ENCODE measurements at regions not wholly inside any gene's neighbourhood (a gene's known extent, or its start where the extent isn't known, plus 50 kb on each side); places are given as distances from the start of the nearest gene placed in this dataset.

DNA sequence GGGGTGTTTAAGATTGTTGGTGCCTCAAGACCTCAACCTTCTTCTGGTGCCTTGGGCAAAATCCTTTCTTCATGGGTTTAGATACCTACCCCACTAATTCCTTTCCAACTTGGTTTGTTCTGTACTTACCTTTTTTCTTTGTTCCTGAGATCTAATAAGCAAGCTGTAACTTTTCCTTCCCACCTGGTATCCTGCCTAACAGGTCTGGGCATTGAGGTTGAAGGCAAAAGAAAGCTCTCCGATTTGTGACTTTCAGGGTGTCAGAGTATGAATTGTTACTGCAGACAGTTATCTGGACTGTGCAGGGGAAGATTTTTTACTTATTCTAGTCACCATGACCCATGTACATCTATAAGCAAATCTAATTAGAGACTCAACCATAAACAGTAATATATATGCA is 162.6 kb upstream of the DMRT1 start:
- H3K9ac ChIP-seq (ENCODE audit: low read depth in 2 of 2, low read length in 2 of 2): no peak overlapping the region
- no peak overlapping the region for H3K27ac ChIP-seq
- no peaks in the 10 kb centered on the region for H3K36me3 ChIP-seq
- no peak for DNase-seq
- no peak overlapping the region for H3K4me3 ChIP-seq
- TF ChIP-seq, protein P1, sequence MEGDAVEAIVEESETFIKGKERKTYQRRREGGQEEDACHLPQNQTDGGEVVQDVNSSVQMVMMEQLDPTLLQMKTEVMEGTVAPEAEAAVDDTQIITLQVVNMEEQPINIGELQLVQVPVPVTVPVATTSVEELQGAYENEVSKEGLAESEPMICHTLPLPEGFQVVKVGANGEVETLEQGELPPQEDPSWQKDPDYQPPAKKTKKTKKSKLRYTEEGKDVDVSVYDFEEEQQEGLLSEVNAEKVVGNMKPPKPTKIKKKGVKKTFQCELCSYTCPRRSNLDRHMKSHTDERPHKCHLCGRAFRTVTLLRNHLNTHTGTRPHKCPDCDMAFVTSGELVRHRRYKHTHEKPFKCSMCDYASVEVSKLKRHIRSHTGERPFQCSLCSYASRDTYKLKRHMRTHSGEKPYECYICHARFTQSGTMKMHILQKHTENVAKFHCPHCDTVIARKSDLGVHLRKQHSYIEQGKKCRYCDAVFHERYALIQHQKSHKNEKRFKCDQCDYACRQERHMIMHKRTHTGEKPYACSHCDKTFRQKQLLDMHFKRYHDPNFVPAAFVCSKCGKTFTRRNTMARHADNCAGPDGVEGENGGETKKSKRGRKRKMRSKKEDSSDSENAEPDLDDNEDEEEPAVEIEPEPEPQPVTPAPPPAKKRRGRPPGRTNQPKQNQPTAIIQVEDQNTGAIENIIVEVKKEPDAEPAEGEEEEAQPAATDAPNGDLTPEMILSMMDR (IDR thresholded peaks at IDR 0.05): no peak
- no peaks in the 10 kb centered on the region for H3K9me3 ChIP-seq
- H3K4me1 ChIP-seq: no peaks in the 10 kb centered on the region
- intact Hi-C loops (cut with DNase I): no loop called here
- no peaks in the 10 kb centered on the region for H3K27me3 ChIP-seq

DNA sequence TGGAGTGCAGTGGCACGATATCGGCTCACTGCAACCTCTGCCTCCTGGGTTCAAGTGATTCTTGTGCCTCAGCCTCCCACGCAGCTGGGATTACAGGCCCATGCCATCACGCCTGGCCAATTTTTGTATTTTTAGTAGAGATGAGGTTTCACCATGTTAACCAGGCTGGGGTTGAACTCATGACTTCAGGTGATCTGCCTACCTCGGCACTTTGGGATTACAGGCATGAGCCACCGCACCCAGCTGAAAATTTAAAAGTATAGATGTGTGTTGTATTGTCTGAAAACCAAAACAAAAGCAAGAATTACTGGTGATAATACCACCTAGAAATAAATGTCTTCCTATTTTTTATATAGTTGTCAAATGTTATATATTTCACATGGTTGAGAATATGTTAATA is 162.0 kb upstream of the DMRT1 start:
- intact Hi-C loops (cut with DNase I): no loop called here
- H3K4me3 ChIP-seq: no peak overlapping the region
- H3K27me3 ChIP-seq: no peaks in the 10 kb centered on the region
- TF ChIP-seq, protein P1 (IDR thresholded peaks at IDR 0.05): no peak
- no peaks in the 10 kb centered on the region for H3K9me3 ChIP-seq
- H3K27ac ChIP-seq: no peak overlapping the region
- no peaks in the 10 kb centered on the region for H3K4me1 ChIP-seq
- no peak for DNase-seq
- H3K9ac ChIP-seq (ENCODE audit: low read depth in 2 of 2, low read length in 2 of 2): no peak overlapping the region
- H3K36me3 ChIP-seq: no peaks in the 10 kb centered on the region

DNA sequence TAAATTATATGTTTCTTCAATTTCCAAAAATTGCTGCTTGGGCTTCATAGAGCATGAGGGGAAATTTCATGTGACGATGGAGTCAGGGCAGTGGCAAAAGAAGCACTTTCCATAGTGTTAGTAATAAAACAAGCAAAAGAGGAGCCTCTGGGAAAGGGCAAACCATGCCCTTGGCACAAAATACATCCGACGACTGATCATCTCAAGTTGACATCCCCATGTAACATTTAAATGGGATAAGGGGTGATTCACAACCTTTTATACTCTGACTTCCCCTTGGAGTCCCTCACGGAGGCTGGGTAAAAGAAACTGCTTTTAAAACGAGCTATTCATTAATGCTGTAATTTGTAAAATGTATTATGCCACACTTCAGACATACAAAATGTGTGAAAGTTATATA is 161.4 kb upstream of the DMRT1 start:
- H3K36me3 ChIP-seq: no peaks in the 10 kb centered on the region
- TF ChIP-seq, protein P1 (IDR thresholded peaks at IDR 0.05): no peak
- no peaks in the 10 kb centered on the region for H3K4me1 ChIP-seq
- no peak overlapping the region for H3K27ac ChIP-seq
- intact Hi-C loops (cut with DNase I): no loop called here
- H3K9ac ChIP-seq (ENCODE audit: low read depth in 2 of 2, low read length in 2 of 2): no peak overlapping the region
- DNase-seq: no peak
- no peaks in the 10 kb centered on the region for H3K9me3 ChIP-seq
- no peak overlapping the region for H3K4me3 ChIP-seq
- H3K27me3 ChIP-seq: no peaks in the 10 kb centered on the region

DNA sequence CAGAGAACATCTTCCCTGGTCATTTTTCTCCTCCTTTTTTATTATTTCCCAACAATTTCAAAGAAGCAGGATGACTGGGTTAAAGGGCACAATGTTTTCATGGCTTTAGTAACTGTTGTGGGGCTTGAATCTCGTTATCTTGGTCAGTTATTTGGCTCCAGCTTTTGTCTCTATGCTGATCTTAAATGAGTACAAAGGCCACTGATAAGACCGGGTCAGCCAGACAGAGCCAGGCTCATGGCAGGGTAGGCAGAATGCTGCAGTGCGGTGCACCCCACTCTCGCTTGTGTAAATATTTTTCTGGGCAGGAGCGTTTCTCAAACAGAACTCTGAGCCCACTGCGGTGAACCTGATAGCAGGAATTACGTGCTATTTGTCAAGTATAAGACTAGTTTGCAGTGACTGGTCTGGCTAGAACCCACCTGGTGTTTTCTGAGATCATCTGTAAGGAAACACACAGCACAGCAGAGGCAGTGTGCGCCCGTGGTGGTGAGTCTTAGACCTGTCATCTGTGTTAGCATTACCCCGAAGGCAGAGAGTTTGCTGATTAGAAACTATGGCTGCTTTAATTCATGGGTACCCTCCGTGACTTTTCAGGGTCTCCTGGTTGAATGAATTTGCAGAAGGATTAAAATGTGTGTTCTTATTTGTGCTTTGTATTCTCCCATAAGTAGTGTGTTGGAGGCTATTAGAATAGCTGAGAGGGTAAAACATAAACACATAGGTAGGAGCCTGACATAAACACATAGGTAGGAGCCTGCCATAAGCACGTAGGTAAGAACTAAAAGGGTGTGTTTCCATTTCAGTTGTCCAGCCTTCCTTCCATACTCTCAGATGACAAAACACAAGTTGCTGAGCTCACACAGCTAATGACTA is 158.6 kb upstream of the DMRT1 start:
- TF ChIP-seq, protein P1 (IDR thresholded peaks at IDR 0.05): no peak
- peak overlapping the region in 1 of 2 donors; percentile 36 for H3K9ac ChIP-seq (ENCODE audit: low read depth in 2 of 2, low read length in 2 of 2)
- no peaks in the 10 kb centered on the region for H3K9me3 ChIP-seq
- H3K27ac ChIP-seq: peak overlapping the region; percentile 24
- H3K27me3 ChIP-seq: no peaks in the 10 kb centered on the region
- no peaks in the 10 kb centered on the region for H3K4me1 ChIP-seq
- DNase-seq: peak; percentile 67
- H3K4me3 ChIP-seq: no peak overlapping the region
- intact Hi-C loops (cut with DNase I): no loop called here
- no peaks in the 10 kb centered on the region for H3K36me3 ChIP-seq

GRCh38 chr9:683509-684021 is 157.9 kb upstream of the DMRT1 start:
- no peak for DNase-seq
- H3K4me1 ChIP-seq: no peaks in the 10 kb centered on the region
- no peaks in the 10 kb centered on the region for H3K27me3 ChIP-seq
- no peaks in the 10 kb centered on the region for H3K9me3 ChIP-seq
- TF ChIP-seq, protein P1 (IDR thresholded peaks at IDR 0.05): no peak
- no peak overlapping the region for H3K4me3 ChIP-seq
- peak overlapping the region; percentile 34 for H3K27ac ChIP-seq
- intact Hi-C loops (cut with DNase I): no loop called here
- H3K36me3 ChIP-seq: no peaks in the 10 kb centered on the region
- peak overlapping the region in 1 of 2 donors; percentile 36 for H3K9ac ChIP-seq (ENCODE audit: low read depth in 2 of 2, low read length in 2 of 2)

Measured in colonic mucosa (tissue), 4 donors.